ENCODE measurements at regions not wholly inside any gene's neighbourhood (a gene's known extent, or its start where the extent isn't known, plus 50 kb on each side); places are given as distances from the start of the nearest gene placed in this dataset.

GRCh38 chr1:14541348-14541747 is 57.1 kb upstream of the KAZN start:
- Mint-ChIP-seq H3K4me1 (peaks cover 17% of the 10 kb centered on the region), H3K27ac (no peak overlapping the region), H3K27me3 (ENCODE audit: low read depth in 3 of 3) (peaks cover 6 to 25% (median 11%) of the 10 kb centered on the region in 3 donors), H3K9me3 (peaks cover 2 to 8% (median 5%) of the 10 kb centered on the region in 7 donors), H3K4me3 (no peak overlapping the region), H3K36me3 (no peaks in the 10 kb centered on the region)
- H3K79me2 ChIP-seq (ENCODE audit: insufficient read depth, low read length), result no peaks in the 10 kb centered on the region
- H3K36me3 ChIP-seq (replicated peaks in 1 of 2; ENCODE audit: control insufficient read depth in 1 of 2, insufficient read depth in 2 of 2, low read length in 2 of 2), result no peaks in the 10 kb centered on the region
- no peak for TF ChIP-seq CTCF (IDR thresholded peaks at IDR 0.05)
- H3K9me3 ChIP-seq (replicated peaks in 1 of 2; ENCODE audit: control insufficient read depth in 1 of 2, insufficient read depth in 1 of 2, low read length in 2 of 2), result peaks cover 0 to 2% of the 10 kb centered on the region in 2 donors
- no peak overlapping the region for H2AFZ ChIP-seq (ENCODE audit: insufficient read depth, low read depth, low read length, poor library complexity, severe bottlenecking)
- peaks cover 17 to 18% of the 10 kb centered on the region in 2 donors for H3K4me1 ChIP-seq (ENCODE audit: control insufficient read depth in 1 of 2, insufficient read depth in 2 of 2, low read length in 2 of 2)
- no peak overlapping the region for H3K9ac ChIP-seq (ENCODE audit: insufficient read depth, low read length, poor library complexity, severe bottlenecking)
- H4K20me1 ChIP-seq (ENCODE audit: insufficient read depth, low read length), result no peaks in the 10 kb centered on the region
- peaks cover 7 to 16% of the 10 kb centered on the region in 2 donors for H3K27me3 ChIP-seq (ENCODE audit: control insufficient read depth in 2 of 2, insufficient read depth in 2 of 2, low read length in 2 of 2)
- 89% methylated on average over 3 of the region's 5 CpGs for WGBS (ENCODE audit: insufficient coverage)
- no peak overlapping the region for H3K4me3 ChIP-seq (replicated peaks in 1 of 3; ENCODE audit: low read depth in 2 of 3, low read length in 3 of 3)
- intact Hi-C loops (cut with micrococcal nuclease), result no loop called here
- no peak for DNase-seq
- no peak overlapping the region for H3K4me2 ChIP-seq (replicated peaks; ENCODE audit: extremely low read depth, low read length, poor library complexity, severe bottlenecking)
- no peak overlapping the region for H3K27ac ChIP-seq (ENCODE audit: low read depth in 1 of 2, low read length in 2 of 2)

GRCh38 chr1:14543191-14543840 is 55.2 kb upstream of the KAZN start:
- Histone ChIP-seq H3K9ac (ENCODE audit: insufficient read depth, low read length, poor library complexity, severe bottlenecking) (no peak overlapping the region), H3K4me2 (replicated peaks; ENCODE audit: extremely low read depth, low read length, poor library complexity, severe bottlenecking) (peak overlapping the region; percentile 60), H3K27ac (ENCODE audit: low read depth in 1 of 2, low read length in 2 of 2) (peak overlapping the region in 1 of 2 donors; percentile 68), H2AFZ (ENCODE audit: insufficient read depth, low read depth, low read length, poor library complexity, severe bottlenecking) (no peak overlapping the region), H4K20me1 (ENCODE audit: insufficient read depth, low read length) (no peaks in the 10 kb centered on the region), H3K36me3 (replicated peaks in 1 of 2; ENCODE audit: control insufficient read depth in 1 of 2, insufficient read depth in 2 of 2, low read length in 2 of 2) (no peaks in the 10 kb centered on the region), H3K4me1 (ENCODE audit: control insufficient read depth in 1 of 2, insufficient read depth in 2 of 2, low read length in 2 of 2) (peaks cover 17 to 18% of the 10 kb centered on the region in 2 donors), H3K79me2 (ENCODE audit: insufficient read depth, low read length) (no peaks in the 10 kb centered on the region), H3K4me3 (replicated peaks in 1 of 3; ENCODE audit: low read depth in 2 of 3, low read length in 3 of 3) (peak overlapping the region in 1 of 3 experiments; percentile 37), H3K27me3 (ENCODE audit: control insufficient read depth in 2 of 2, insufficient read depth in 2 of 2, low read length in 2 of 2) (peaks cover 10 to 12% of the 10 kb centered on the region in 2 donors), H3K9me3 (replicated peaks in 1 of 2; ENCODE audit: control insufficient read depth in 1 of 2, insufficient read depth in 1 of 2, low read length in 2 of 2) (peaks cover 0 to 2% of the 10 kb centered on the region in 2 donors)
- WGBS (ENCODE audit: insufficient coverage), result 80% methylated on average over 1 of the region's 7 CpGs
- Mint-ChIP-seq H3K9me3 (peaks cover 2 to 8% (median 5%) of the 10 kb centered on the region in 7 donors), H3K27me3 (ENCODE audit: low read depth in 3 of 3) (peaks cover 5 to 29% (median 15%) of the 10 kb centered on the region in 3 donors), H3K27ac (peak overlapping the region in 4 of 7 donors; percentile 11 to 87 (median 74)), H3K4me1 (peaks cover 17% of the 10 kb centered on the region), H3K36me3 (no peaks in the 10 kb centered on the region), H3K4me3 (peak overlapping the region in 1 of 2 donors; percentile 70)
- DNase-seq, result peak; percentile 11 to 58 (median 54)
- intact Hi-C loops (cut with micrococcal nuclease), result no loop called here
- TF ChIP-seq CTCF (IDR thresholded peaks at IDR 0.05), result no peak
